H1 (cell line): ENCODE measurements at regions not wholly inside any gene's neighbourhood (a gene's known extent, or its start where the extent isn't known, plus 50 kb on each side); places are given as distances from the start of the nearest gene placed in this dataset.

ENCODE experiments used
- KDM5A ChIP-seq: fragments of 200-600 bp; IDR thresholded peaks from 2 replicates; pipeline ENCODE4 v1.7.1; 2012; ENCODE audit warnings: mild to moderate bottlenecking, low read length, inconsistent platforms, mixed read lengths
- NRF1 ChIP-seq: IDR thresholded peaks from 2 replicates; pipeline ENCODE4 v1.6.1; 2011; ENCODE audit warnings: mild to moderate bottlenecking, low read depth, low read length, improper control_type of control experiment
- TF ChIP-seq, protein P1 (sequence below): fragments of 300-600 bp; sonication (generic); IDR thresholded peaks from 2 replicates; pipeline ENCODE4 v1.7.1; 2012; ENCODE audit warnings: low read length, moderate library complexity, mild to moderate bottlenecking, inconsistent platforms; ENCODE audit not compliant: insufficient replicate concordance

GRCh38 chr12:14281539-14281938, 83.9 kb upstream of the ATF7IP start (continued):
- TF ChIP-seq, protein P1, sequence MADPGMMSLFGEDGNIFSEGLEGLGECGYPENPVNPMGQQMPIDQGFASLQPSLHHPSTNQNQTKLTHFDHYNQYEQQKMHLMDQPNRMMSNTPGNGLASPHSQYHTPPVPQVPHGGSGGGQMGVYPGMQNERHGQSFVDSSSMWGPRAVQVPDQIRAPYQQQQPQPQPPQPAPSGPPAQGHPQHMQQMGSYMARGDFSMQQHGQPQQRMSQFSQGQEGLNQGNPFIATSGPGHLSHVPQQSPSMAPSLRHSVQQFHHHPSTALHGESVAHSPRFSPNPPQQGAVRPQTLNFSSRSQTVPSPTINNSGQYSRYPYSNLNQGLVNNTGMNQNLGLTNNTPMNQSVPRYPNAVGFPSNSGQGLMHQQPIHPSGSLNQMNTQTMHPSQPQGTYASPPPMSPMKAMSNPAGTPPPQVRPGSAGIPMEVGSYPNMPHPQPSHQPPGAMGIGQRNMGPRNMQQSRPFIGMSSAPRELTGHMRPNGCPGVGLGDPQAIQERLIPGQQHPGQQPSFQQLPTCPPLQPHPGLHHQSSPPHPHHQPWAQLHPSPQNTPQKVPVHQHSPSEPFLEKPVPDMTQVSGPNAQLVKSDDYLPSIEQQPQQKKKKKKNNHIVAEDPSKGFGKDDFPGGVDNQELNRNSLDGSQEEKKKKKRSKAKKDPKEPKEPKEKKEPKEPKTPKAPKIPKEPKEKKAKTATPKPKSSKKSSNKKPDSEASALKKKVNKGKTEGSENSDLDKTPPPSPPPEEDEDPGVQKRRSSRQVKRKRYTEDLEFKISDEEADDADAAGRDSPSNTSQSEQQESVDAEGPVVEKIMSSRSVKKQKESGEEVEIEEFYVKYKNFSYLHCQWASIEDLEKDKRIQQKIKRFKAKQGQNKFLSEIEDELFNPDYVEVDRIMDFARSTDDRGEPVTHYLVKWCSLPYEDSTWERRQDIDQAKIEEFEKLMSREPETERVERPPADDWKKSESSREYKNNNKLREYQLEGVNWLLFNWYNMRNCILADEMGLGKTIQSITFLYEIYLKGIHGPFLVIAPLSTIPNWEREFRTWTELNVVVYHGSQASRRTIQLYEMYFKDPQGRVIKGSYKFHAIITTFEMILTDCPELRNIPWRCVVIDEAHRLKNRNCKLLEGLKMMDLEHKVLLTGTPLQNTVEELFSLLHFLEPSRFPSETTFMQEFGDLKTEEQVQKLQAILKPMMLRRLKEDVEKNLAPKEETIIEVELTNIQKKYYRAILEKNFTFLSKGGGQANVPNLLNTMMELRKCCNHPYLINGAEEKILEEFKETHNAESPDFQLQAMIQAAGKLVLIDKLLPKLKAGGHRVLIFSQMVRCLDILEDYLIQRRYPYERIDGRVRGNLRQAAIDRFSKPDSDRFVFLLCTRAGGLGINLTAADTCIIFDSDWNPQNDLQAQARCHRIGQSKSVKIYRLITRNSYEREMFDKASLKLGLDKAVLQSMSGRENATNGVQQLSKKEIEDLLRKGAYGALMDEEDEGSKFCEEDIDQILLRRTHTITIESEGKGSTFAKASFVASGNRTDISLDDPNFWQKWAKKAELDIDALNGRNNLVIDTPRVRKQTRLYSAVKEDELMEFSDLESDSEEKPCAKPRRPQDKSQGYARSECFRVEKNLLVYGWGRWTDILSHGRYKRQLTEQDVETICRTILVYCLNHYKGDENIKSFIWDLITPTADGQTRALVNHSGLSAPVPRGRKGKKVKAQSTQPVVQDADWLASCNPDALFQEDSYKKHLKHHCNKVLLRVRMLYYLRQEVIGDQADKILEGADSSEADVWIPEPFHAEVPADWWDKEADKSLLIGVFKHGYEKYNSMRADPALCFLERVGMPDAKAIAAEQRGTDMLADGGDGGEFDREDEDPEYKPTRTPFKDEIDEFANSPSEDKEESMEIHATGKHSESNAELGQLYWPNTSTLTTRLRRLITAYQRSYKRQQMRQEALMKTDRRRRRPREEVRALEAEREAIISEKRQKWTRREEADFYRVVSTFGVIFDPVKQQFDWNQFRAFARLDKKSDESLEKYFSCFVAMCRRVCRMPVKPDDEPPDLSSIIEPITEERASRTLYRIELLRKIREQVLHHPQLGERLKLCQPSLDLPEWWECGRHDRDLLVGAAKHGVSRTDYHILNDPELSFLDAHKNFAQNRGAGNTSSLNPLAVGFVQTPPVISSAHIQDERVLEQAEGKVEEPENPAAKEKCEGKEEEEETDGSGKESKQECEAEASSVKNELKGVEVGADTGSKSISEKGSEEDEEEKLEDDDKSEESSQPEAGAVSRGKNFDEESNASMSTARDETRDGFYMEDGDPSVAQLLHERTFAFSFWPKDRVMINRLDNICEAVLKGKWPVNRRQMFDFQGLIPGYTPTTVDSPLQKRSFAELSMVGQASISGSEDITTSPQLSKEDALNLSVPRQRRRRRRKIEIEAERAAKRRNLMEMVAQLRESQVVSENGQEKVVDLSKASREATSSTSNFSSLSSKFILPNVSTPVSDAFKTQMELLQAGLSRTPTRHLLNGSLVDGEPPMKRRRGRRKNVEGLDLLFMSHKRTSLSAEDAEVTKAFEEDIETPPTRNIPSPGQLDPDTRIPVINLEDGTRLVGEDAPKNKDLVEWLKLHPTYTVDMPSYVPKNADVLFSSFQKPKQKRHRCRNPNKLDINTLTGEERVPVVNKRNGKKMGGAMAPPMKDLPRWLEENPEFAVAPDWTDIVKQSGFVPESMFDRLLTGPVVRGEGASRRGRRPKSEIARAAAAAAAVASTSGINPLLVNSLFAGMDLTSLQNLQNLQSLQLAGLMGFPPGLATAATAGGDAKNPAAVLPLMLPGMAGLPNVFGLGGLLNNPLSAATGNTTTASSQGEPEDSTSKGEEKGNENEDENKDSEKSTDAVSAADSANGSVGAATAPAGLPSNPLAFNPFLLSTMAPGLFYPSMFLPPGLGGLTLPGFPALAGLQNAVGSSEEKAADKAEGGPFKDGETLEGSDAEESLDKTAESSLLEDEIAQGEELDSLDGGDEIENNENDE = no peak
- no peak for TF ChIP-seq KDM5A
- TF ChIP-seq NRF1 = no peak
